Esophagus muscularis mucosa (tissue), 4 donors: ENCODE measurements at regions not wholly inside any gene's neighbourhood (a gene's known extent, or its start where the extent isn't known, plus 50 kb on each side); places are given as distances from the start of the nearest gene placed in this dataset.
A peak's percentile ranks its signal among the peaks of the same experiment; 100 is the strongest.

Experiments used
- DNase-seq: peaks from one replicate; pipeline ENCODE4 v3.0.0-alpha.2; 2017; ENCODE audit errors: extremely low spot score
- H3K27ac ChIP-seq, 4 donors: fragments of 200-600 bp; sonication (generic); replicated peaks in 1 of 4; 1 replicate in 3 of 4; 2 replicates in 1 of 4; pipeline ENCODE4 v1.5.1; 2016 to 2019; ENCODE audit warnings: mild to moderate bottlenecking in 1 of 4
- H3K27me3 ChIP-seq, 4 donors: fragments of 200-600 bp; sonication (generic); one replicate each; pipeline versions ENCODE4 v1.5.1 to v1.6.0; 2016 to 2019
- H3K36me3 ChIP-seq, 4 donors: fragments of 200-600 bp; sonication (generic); one replicate each; pipeline ENCODE4 v1.5.1; 2016 to 2019
- H3K4me1 ChIP-seq, 4 donors: fragments of 200-600 bp; sonication (generic); one replicate each; pipeline ENCODE4 v1.5.1; 2016 to 2019
- H3K4me3 ChIP-seq, 4 donors: fragments of 200-600 bp; sonication (generic); 1 replicate in 2 of 4; 2 replicates in 2 of 4; pipeline ENCODE4 v1.5.1; 2016 to 2019; ENCODE audit warnings: mild to moderate bottlenecking in 4 of 4, moderate library complexity in 1 of 4
- H3K9me3 ChIP-seq, 4 donors: fragments of 200-600 bp; sonication (generic); 1 replicate in 3 of 4; 2 replicates in 1 of 4; pipeline ENCODE4 v1.5.1; 2016 to 2019
- CTCF ChIP-seq, 3 experiments: fragments of 200-600 bp in 2 of 3; fragments of 450-650 bp in 1 of 3; sonication (generic) in 2 of 3; IDR thresholded peaks; one replicate each; pipeline ENCODE4 v1.5.1; 2017 to 2019; ENCODE audit warnings: antibody characterized with exemption in 3 of 3, mild to moderate bottlenecking in 2 of 3, moderate library complexity in 1 of 3
- EP300 ChIP-seq: sonication (generic); formaldehyde crosslinking; IDR thresholded peaks from one replicate; pipeline ENCODE4 v1.6.1; 2017; ENCODE audit warnings: antibody characterized with exemption
- POLR2A ChIP-seq: fragments of 450-650 bp; IDR thresholded peaks from one replicate; pipeline ENCODE4 v1.6.1; 2017; ENCODE audit warnings: antibody characterized with exemption, moderate library complexity, mild to moderate bottlenecking, low read depth
- POLR2AphosphoS5 ChIP-seq, 2 donors: sonication (generic); formaldehyde crosslinking; IDR thresholded peaks; one replicate each; pipeline ENCODE4 v1.6.1; 2017; ENCODE audit warnings: antibody characterized with exemption in 2 of 2
- WGBS: methylation state at CpG from one replicate; pipeline ENCODE4 v1.1.5; 2018; 5-methylcytosine and 5-hydroxymethylcytosine counted together
- intact Hi-C: fragments of 100-400 bp; cut with DNase I; formaldehyde crosslinking; loops from one replicate; pipeline ENCODE4 v1.15.1; 2023

- no peak for DNase-seq
- H3K4me3 ChIP-seq = no peak overlapping the region
- intact Hi-C loops = loop anchor here (5.0 kb wide), 1 partner anchor 1267 kb away; no protein-coding TSS in a partner anchor
- H3K4me1 ChIP-seq = no peaks in the 10 kb centered on the region
- no peaks in the 10 kb centered on the region for H3K36me3 ChIP-seq
- H3K27me3 ChIP-seq = no peaks in the 10 kb centered on the region
- TF ChIP-seq POLR2A = no peak
- TF ChIP-seq CTCF (IDR thresholded peaks at IDR 0.05) = no peak
- no peak for TF ChIP-seq EP300
- TF ChIP-seq POLR2AphosphoS5 (IDR thresholded peaks at IDR 0.05) = no peak
- H3K9me3 ChIP-seq = no peaks in the 10 kb centered on the region
- H3K27ac ChIP-seq = no peak overlapping the region
These were observed 136.3 kb upstream of the MLIP start for GRCh38 chr6:53974941-53975340.

GRCh38 chr6:53975941-53976615 lies 135.2 kb upstream of the MLIP start:
- no peak for TF ChIP-seq EP300
- no peak for TF ChIP-seq POLR2A
- no peak for TF ChIP-seq POLR2AphosphoS5 (IDR thresholded peaks at IDR 0.05)
- no peak for TF ChIP-seq CTCF (IDR thresholded peaks at IDR 0.05)
- no peak overlapping the region for H3K4me3 ChIP-seq

GRCh38 chr6:53977551-53977950 lies 133.7 kb upstream of the MLIP start:
- intact Hi-C loops = loop anchor here (5.0 kb wide), 1 partner anchor 1265 kb away; no protein-coding TSS in a partner anchor
- H3K4me1 ChIP-seq = no peaks in the 10 kb centered on the region
- WGBS = 94% methylated on average over 1 of the region's 1 CpG
- TF ChIP-seq EP300 = no peak
- TF ChIP-seq POLR2A = no peak
- TF ChIP-seq POLR2AphosphoS5 (IDR thresholded peaks at IDR 0.05) = no peak
- no peaks in the 10 kb centered on the region for H3K27me3 ChIP-seq
- H3K9me3 ChIP-seq = no peaks in the 10 kb centered on the region
- H3K27ac ChIP-seq = no peak overlapping the region
- no peak overlapping the region for H3K4me3 ChIP-seq
- DNase-seq = no peak
- no peaks in the 10 kb centered on the region for H3K36me3 ChIP-seq

More at GRCh38 chr6:53975941-53976615, 135.2 kb upstream of the MLIP start:
- intact Hi-C loops = loop anchor here (5.0 kb wide), 1 partner anchor 1266 kb away; no protein-coding TSS in a partner anchor
- no peak for DNase-seq
- no peaks in the 10 kb centered on the region for H3K36me3 ChIP-seq
- no peaks in the 10 kb centered on the region for H3K9me3 ChIP-seq
- H3K27me3 ChIP-seq = no peaks in the 10 kb centered on the region
- no peaks in the 10 kb centered on the region for H3K4me1 ChIP-seq
- WGBS = 88% methylated on average over 3 of the region's 3 CpGs
- H3K27ac ChIP-seq = no peak overlapping the region

- Histone ChIP-seq H3K36me3 (no peaks in the 10 kb centered on the region), H3K4me3 (no peak overlapping the region), H3K27me3 (no peaks in the 10 kb centered on the region), H3K4me1 (no peaks in the 10 kb centered on the region), H3K27ac (no peak overlapping the region), H3K9me3 (no peaks in the 10 kb centered on the region)
- intact Hi-C loops = loop anchor here (5.0 kb wide), 2 partner anchors 738 to 1263 kb away; no protein-coding TSS in a partner anchor
- no peak for DNase-seq
- peak; percentile 72 to 84 (median 84) for TF ChIP-seq CTCF (IDR thresholded peaks at IDR 0.05)
- no peak for TF ChIP-seq EP300
- TF ChIP-seq POLR2A = no peak
- no peak for TF ChIP-seq POLR2AphosphoS5 (IDR thresholded peaks at IDR 0.05)
These were observed 131.7 kb upstream of the MLIP start for GRCh38 chr6:53979468-53980067.

GRCh38 chr6:53982366-53983050 lies 128.7 kb upstream of the MLIP start:
- WGBS = 88% methylated on average over 4 of the region's 4 CpGs
- Histone ChIP-seq H3K27me3 (no peaks in the 10 kb centered on the region), H3K36me3 (no peaks in the 10 kb centered on the region), H3K4me3 (no peak overlapping the region), H3K4me1 (peaks cover 5 to 14% (median 11%) of the 10 kb centered on the region in 4 donors), H3K9me3 (no peaks in the 10 kb centered on the region), H3K27ac (no peak overlapping the region)
- TF ChIP-seq POLR2AphosphoS5 (IDR thresholded peaks at IDR 0.05) = no peak
- no peak for TF ChIP-seq POLR2A
- TF ChIP-seq EP300 = no peak
- TF ChIP-seq CTCF (IDR thresholded peaks at IDR 0.05) = no peak
- no peak for DNase-seq
- intact Hi-C loops = loop anchor here (5.0 kb wide), 1 partner anchor 735 kb away; no protein-coding TSS in a partner anchor
